HG03095 (cell line): ENCODE measurements at regions not wholly inside any gene's neighbourhood (a gene's known extent, or its start where the extent isn't known, plus 50 kb on each side); places are given as distances from the start of the nearest gene placed in this dataset.
"Not testable (repeated sequence)": the region's sequence is repeated elsewhere in the genome, so short reads cannot be mapped to it uniquely, and the experiment has no call there.

Experiments used
- ATAC-seq: cut with Tn5 transposase; IDR thresholded peaks from one replicate; pipeline ENCODE4 v1.9.1; 2021; ENCODE audit warnings: moderate library complexity; ENCODE audit not compliant: unreplicated experiment

DNA sequence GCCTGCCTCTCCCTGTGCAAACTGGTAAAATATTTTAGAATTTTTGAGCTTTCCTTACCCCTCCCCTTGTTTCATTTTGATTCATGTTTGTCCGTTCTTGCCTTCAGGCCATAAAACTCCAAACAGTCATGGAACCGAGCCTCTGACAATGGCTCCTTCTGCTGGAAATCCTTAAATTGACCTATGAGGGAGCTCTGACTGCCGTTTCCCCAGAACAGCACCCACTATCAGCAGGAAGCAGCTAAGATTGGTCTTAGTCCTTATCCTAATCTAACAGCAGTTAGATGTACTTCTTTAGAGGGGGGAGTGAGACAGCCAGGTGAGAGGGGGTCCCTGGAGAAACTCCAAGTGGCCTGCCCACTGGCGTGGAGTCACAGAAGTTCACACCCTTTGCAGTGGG, 106.7 kb downstream of the FAM174A start:
- ATAC-seq: no peak

DNA sequence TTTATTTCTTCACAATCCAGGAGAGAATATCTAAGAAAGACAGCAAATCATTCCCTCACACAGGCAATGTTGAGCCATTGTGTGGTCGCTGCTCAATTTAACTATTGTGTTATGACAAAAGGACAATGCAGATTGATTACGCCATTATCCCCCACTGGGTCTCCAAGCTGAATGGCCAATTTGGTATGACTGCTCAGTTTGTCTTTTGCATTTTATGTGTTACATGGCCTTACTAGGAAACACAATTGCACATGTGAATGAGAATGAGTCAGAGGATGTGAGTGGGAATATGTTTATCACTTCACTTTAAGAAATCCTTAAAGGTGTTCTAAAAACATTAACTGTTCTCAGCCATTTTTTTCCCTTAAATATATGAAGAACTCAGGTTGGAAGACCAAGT, 108.3 kb downstream of the FAM174A start:
- no peak for ATAC-seq

DNA sequence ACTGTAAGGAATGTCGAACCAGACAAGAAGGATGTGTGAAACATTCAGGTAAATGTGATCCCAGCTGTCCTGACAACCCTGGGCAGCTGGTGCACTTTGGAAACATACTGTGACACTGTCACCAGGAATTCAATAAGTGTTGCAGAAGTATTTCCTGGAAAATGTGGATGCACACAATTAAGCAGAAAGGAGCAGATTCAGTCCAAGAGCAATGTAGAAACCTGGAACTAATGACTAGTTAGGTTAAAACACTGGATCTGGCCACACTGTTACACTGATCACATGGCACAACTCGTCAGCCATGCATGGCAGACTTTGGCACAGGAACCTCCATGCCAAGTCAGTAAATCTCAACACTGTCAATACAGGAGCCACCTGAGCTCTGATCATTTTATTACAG, 109.0 kb downstream of the FAM174A start:
- no peak for ATAC-seq

DNA sequence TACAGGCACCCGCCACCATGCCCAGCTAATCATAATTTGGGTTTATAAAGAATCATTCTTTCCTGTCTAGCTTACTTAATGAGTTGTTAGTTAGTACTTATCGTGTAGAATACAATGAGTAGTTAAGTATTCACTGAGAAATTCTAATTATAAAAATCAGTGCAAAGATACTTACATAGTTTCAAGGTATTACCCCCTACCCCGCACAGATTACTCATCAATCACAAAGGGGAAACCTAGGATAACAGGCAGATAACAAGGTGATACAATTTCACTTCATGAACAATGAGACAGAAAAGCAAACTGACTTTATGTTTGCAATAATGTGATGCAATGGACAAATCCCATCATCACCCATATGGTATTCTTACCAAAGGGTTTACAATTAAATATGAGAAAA, 109.6 kb downstream of the FAM174A start:
- no peak for ATAC-seq

DNA sequence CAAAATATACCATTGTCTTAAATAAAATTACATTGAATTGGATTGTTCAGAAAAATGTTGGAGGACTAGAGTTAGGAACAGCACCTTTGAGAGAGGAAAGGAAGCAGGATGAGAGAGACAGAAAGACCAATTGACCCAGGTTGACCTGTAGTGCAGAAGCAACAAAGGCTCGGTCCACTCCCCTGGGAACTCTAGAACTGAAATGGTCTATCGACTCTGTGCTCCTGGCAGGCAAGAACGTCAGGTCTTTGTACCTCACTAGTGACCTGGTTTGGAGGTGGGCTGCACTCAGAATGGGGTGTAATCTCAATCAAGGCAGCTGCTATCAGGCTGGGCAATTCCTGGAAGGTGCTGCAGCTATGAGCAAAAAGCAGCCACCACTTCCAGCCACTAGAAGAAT, 110.8 kb downstream of the FAM174A start:
- ATAC-seq: no peak

DNA sequence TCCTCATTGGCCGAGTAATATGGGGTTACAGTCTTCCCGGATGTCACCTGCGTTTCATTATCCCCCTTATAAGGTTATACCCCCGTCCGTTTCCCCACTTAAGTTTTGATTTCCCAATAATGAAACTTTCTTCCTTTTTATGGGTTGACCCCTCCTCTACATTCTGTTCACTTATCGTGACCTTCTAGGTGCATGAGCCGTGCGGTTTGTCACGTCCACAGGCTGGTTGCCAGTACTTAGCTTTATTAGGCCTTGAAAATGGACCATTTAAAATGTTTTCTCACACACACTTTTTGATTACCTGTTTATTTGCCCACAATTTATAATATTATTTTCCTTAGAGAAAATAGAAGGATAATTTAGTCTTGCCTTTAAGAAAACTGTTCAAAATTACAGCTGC, 111.5 kb downstream of the FAM174A start:
- no peak for ATAC-seq

DNA sequence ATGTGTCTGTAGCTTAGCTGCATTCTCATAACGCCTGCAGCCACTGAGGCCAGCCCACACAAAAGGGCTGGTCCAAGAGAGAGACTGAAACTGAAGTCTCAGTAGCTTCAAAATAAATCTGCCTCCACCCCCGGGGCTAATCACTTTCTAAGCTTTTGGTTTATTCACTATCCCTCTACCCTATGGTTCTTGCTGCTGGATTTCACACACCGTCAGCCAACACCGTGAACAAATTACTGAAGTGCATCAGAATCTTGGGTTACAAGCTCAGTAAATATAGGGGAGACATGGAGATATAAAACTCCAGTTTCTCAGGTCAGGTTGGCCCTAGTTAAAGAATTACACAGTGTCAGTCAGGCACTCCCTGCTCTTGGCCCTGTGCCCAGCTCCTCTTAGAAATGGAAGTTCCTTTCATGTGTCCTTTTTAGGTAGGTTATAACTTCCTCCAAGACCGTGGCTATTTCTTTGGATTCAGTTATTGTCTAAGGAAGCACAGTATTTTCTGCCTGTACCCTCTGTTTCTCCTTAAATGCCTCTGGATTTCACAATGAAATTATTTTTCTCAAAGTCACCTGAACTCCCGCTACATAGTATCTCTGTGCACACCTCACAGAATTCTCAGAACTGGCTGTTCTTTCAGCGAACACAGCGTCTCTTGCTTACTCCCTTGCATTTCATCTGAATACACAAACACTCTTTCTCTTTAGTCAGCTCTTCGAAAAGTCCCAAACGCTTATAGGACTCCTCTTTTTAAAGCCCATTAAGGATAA, 112.5 kb downstream of the FAM174A start:
- ATAC-seq: peak; percentile 65

DNA sequence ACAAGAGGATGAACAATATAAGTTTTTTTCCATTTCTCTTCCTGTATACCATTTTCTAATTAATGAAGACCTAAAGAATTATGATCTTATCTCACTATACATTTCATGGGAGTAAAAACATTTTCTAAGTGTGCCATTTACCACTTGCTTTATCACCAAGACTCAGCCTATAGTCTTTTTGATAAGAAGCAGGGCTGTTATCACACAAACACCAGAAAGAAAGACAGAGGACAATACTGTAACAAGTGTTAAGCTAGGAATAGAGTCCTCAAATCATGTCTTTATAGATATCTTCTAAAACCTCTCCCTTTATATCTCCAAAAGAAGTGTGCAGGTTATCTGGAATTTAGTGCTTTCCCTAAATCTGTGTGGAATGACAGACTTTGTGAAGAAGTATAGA, 119.7 kb downstream of the FAM174A start:
- no peak for ATAC-seq

DNA sequence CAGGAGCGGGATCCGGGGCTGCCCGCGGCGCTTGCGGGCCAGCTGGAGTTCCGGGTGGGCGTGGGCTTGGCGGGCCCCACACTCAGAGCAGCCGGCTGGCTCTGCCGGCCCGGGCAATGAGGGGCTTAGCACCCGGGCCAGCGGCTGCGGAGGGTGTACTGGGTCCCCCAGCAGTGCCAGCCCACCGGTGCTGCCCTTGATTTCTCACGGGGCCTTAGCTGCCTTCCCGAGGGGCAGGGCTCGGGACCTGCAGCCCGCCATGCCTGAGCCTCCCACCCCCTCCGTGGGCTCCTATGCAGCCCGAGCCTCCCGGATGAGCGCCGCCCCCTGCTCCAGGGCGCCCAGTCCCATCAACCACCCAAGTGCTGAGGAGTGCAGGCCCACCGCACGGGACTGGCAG, 121.6 kb downstream of the FAM174A start:
- not testable (repeated sequence) for ATAC-seq

DNA sequence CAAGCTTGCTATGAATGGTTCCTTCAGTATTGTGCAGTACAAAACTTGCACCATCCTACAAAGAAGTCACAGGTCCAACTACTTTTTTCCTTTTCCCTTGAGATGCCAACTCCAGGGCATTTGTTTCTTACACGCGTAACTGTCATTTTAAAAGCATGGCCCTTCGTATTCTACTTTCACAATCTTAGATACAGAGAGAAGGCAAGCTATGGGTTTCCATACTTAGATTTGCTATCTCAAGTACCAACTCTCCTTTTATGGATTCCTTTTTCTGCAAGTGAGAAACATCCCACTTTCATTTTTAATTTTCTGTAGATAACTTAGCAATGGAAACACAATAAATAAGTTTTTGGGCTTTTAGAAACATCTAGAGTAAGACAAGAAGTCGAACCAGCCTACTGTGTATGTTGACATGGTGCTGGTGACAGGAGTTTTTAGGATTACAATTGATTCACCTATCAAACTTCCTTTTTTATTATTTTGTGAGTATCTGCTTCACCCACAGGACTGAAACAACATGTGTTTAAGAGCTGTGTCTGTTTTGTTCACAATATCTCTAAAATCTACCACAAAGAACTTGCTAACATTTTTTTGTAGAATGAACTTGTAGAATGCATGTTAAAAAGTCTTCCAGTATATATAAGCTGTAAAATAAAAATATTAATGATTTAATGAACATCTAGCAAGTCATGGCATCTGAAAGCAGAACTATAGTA, 124.1 kb downstream of the FAM174A start:
- ATAC-seq: no peak

DNA sequence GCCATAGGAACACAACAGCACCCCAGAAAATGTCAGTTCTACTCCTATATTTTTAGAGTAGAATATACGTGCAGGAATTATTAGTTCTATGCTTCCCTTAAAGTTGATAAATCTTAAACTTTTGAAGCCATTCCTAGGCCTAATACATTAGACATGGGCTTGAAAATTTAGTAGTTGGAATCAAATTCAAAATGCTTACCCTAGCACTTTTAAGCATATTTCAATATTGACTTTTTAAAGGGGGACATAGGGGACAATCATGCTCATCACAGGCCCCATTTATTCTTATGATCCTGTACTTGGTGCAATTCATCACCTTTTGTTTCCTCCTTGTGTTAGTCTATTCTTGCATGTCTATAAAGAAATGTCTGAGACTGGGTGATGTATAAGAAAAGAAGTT, 129.0 kb downstream of the FAM174A start:
- ATAC-seq: no peak

DNA sequence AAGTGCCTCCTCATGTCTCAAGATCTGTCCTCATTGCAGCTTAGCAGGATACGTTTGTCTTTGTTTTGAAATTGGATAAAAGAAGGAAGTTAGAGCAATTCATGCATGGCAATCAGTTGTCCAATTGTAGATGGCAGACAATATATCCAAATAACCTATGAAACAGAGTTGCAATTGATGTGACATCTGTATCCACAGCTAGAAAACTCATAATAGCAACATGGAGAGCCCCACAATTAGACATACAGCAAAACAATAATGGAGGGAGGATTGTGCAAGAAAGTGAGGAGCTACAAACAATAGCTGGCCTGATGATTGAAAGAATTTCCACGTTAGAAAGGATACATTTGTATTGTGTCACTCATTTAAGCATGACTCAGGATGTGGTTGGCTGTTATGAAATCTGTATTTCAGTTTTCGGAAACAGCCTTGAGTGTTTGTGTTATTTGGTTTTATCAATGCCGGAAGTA, 132.0 kb downstream of the FAM174A start:
- peak; percentile 72 for ATAC-seq

DNA sequence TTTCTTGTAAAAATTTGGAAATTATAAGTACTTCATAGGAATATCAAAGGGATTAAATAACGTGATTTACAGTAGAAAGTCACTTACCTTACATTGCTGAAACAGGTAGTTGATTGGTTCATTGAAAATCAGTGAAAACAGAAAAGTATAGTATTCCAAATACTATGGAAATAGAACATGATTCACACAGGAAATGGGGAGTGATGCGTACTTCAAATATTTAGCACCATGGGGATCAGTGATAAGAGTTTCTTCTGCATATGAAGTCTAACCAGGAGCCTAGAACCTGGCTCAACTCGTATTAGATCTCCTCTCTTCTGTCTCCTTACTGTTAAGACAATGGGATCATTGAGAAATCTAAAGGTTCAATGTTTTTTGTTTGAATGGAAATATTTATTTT, 133.3 kb downstream of the FAM174A start:
- no peak for ATAC-seq

DNA sequence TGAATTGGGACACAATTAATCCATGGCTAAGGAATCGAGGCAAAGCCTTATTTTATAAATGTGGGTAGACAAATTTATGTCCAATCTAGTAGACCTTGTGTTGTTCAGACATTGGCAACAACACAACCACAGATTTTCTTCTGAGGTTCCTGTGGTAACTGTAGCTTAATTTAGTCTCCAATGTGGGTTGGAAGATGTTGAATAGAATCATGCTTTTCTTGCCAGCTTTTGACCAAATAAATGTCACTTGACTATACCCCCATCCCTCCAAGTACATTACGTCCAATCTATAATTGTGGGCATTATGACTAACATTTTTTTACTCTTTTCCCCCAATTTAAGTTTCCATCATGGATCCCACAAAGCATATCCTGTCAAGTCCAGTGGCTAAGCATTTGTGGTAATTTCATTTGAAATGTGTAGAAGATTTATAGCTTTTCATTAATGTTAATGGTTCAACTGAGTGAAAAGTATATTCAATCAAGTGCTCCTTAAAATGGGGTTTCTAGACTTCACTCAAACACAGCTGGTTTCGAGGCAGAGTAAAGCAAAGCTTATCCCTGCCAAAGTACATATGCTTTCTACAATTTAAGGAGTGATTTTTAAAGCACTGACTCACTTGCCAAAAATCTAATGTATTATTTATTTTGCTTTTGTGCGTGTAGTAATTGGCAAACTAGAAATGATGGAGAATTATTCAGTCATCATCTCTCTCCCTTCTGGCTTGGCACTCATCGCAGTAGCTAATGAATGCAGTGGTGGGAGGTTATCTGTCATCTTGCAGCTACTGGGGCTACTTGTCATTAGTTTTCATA, 141.8 kb downstream of the FAM174A start:
- no peak for ATAC-seq

DNA sequence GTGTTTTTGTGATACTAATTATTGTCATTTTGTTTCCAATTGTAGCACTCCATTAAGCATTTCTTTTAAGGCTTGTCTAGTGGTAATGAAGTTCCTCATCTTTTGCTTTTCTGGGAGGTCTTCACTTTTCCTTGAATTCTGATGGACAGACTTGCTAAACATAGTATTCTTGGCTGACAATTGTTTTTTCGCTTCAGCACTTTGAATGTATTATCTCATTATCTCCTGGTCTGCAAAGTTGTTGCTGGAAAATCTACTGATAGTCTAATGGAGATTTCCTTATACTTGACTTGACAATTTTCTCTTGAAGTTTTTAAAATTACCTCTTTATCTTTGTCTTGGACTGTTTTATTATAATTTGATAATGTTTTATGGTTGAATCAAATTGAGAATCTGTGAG, 147.5 kb downstream of the FAM174A start:
- ATAC-seq: no peak

DNA sequence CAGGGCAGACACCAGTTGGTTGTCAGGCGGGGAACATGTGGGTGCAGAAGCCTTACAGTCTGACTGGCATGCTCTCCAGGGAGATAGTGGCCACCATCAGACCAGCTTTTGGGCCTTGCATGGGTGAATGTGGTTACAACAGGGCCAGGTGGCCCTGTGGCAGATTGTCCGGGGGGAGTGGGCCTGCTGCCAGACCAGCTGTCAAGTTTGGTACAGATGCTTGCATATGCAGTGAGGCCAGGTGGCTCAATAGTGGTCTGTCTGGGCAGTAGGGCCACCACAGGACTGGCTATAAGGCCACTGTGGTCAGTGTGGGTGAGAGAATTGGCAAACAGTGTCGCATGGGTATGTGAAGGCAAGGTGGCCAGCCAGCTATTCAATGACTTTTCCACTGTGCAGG, 148.7 kb downstream of the FAM174A start:
- no peak for ATAC-seq

DNA sequence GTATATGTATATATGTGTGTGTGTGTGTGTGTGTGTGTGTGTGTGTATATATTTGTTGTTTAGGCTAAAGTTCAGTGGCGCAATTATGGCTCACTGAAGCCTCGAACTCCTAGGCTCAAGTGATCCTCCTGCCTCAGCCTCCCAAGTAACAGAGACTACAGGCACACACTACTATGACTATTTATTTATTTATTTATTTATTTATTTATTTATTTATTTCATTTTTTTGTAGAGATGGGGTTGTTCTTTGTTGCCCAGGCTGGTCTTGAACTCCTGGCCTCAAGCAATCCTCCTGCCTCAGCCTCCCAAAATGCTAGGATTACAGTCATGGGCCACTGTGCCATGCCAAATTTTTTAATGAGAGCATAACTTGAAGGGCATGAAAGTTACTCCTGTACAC, 149.9 kb downstream of the FAM174A start:
- not testable (repeated sequence) for ATAC-seq

DNA sequence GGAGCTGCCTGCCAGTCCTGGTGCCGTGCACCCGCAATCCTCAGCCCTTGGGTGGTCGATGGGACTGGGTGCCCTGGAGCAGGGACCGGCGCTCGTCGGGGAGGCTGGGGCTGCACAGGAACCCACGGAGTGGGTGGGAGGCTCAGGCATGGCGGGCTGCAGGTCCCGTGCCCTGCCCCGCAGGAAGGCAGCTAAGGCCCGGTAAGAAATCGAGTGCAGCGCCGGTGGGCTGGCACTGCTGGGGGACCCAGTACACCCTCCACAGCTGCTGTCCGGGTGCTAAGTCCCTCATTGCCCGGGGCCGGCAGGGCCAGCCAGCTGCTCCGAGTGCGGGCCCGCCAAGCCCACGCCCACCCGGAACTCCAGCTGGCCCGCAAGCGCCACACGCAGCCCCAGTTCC, 153.7 kb downstream of the FAM174A start:
- not testable (repeated sequence) for ATAC-seq

DNA sequence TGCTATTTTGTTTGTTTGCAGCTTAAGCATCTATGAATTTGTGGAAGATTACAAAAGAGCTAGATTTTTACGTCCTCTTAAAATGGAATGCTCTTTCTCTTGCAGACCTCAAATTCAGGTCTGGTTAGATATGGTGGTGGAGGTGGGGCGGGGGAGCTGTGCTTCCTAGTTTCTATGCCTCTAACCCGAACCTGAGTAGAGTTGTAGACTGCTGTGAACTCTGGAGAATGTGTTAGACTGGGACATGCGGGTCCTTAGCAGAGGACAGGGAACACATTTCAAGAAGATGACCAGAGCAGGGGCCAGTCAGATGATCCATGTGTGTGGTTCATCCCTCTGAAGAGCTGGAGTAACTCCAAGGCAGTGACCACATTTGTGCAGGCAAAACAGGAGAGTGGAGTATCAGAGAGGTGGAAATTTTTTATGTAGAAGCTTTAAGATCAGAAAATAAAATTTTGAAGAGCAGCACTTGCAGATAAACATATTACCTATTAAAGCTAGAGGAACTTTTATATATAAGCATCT, 154.9 kb downstream of the FAM174A start:
- ATAC-seq: no peak

DNA sequence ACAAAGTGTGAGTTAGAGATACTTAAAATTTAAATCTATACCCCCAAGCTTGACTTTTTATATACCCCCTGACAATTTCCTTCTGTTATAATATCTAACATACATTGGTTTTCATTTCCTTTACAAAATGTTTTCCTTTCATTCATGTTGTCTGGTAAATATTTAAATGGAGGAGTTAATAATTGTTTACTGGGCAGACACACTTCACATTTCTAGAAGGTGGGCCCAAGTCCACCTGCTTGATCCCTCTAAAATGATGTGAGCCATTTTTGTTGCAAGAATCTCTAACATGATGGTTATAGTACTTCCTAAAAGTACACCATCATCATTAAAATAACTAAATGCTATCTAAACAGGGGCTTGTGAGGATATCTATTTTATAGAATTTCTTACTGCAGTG, 155.9 kb downstream of the FAM174A start:
- ATAC-seq: no peak

DNA sequence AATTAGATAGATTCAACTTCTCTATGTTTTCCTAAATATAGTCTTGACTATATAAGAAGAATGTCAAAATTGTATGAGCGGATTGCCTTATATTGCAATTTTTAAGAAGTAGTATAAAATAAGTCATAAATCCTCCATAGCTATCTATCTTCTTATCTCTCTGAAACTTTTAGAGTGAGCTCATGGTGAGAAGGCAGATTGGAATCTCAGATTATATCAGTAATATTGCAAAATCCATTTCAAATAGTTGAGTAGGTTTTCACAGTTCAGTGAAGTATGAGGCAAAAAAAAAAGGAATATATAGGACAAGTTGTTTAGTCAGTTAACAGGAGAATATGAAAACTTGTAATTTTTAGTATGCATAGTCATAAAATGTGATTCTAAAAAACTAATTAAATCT, 156.4 kb downstream of the FAM174A start:
- no peak for ATAC-seq
